Upper lobe of right lung (tissue), 1 donor: ENCODE measurements at regions not wholly inside any gene's neighbourhood (a gene's known extent, or its start where the extent isn't known, plus 50 kb on each side); places are given as distances from the start of the nearest gene placed in this dataset.

Experiments used
- ATAC-seq: fragments of 200-7000 bp; cut with Tn5 transposase; one replicate; pipeline ENCODE4 v1.9.1; 2020; ENCODE audit warnings: mild to moderate bottlenecking, moderate library complexity
- DNase-seq: peaks from one replicate; pipeline ENCODE4 v3.0.0-alpha.2; 2020
- H3K27ac ChIP-seq: fragments of 200-600 bp; one replicate; pipeline ENCODE4 v1.8.0; 2022
- H3K27me3 ChIP-seq: fragments of 200-600 bp; one replicate; pipeline ENCODE4 v1.8.0; 2022; ENCODE audit warnings: mild to moderate bottlenecking
- H3K36me3 ChIP-seq: fragments of 200-600 bp; one replicate; pipeline ENCODE4 v1.8.0; 2022
- H3K4me1 ChIP-seq: fragments of 200-600 bp; one replicate; pipeline ENCODE4 v1.8.0; 2022
- H3K4me3 ChIP-seq: fragments of 200-600 bp; one replicate; pipeline ENCODE4 v1.8.0; 2022; ENCODE audit warnings: mild to moderate bottlenecking
- H3K9me3 ChIP-seq: fragments of 200-600 bp; one replicate; pipeline ENCODE4 v1.8.0; 2022
- CTCF ChIP-seq: fragments of 200-600 bp; IDR thresholded peaks from one replicate; pipeline ENCODE4 v1.8.0; 2022; ENCODE audit warnings: antibody characterized with exemption
- intact Hi-C: fragments of 100-400 bp; cut with DNase I; formaldehyde crosslinking; loops from one replicate; pipeline ENCODE4 v1.11.0; 2022
- donor health status: DM: no; HTN: yes; CAD: no; lungs with severe emphysema.

GRCh38 chr6:6968357-6968730, 139.4 kb upstream of the RREB1 start:
- intact Hi-C loops: no loop called here
- Histone ChIP-seq H3K27ac (no peak overlapping the region), H3K4me1 (no peaks in the 10 kb centered on the region), H3K9me3 (no peaks in the 10 kb centered on the region), H3K36me3 (no peaks in the 10 kb centered on the region), H3K4me3 (no peak overlapping the region), H3K27me3 (no peaks in the 10 kb centered on the region)
- TF ChIP-seq CTCF: no peak
- ATAC-seq (no peak), DNase-seq (no peak)

GRCh38 chr6:6968731-6969552, 138.8 kb upstream of the RREB1 start:
- Histone ChIP-seq H3K4me3 (no peak overlapping the region), H3K4me1 (no peaks in the 10 kb centered on the region), H3K9me3 (no peaks in the 10 kb centered on the region), H3K27me3 (no peaks in the 10 kb centered on the region), H3K27ac (no peak overlapping the region), H3K36me3 (no peaks in the 10 kb centered on the region)
- intact Hi-C loops: no loop called here
- DNase-seq (no peak), ATAC-seq (no peak)
- TF ChIP-seq CTCF: no peak

- no peaks in the 10 kb centered on the region for H3K36me3 ChIP-seq
- no peak for TF ChIP-seq CTCF
- H3K27me3 ChIP-seq: no peaks in the 10 kb centered on the region
- no peaks in the 10 kb centered on the region for H3K9me3 ChIP-seq
- DNase-seq (peak; percentile 71), ATAC-seq (peak; percentile 73)
- no peak overlapping the region for H3K4me3 ChIP-seq
- no peaks in the 10 kb centered on the region for H3K4me1 ChIP-seq
- no peak overlapping the region for H3K27ac ChIP-seq
- intact Hi-C loops: no loop called here
Measured at GRCh38 chr6:6969761-6970223, 138.0 kb upstream of the RREB1 start.

- Histone ChIP-seq H3K27ac (no peak overlapping the region), H3K27me3 (no peaks in the 10 kb centered on the region), H3K4me3 (no peak overlapping the region), H3K36me3 (no peaks in the 10 kb centered on the region), H3K4me1 (no peaks in the 10 kb centered on the region), H3K9me3 (no peaks in the 10 kb centered on the region)
- ATAC-seq (no peak), DNase-seq (no peak)
- TF ChIP-seq CTCF: no peak
- intact Hi-C loops: no loop called here
Measured at GRCh38 chr6:6970851-6971250, 136.9 kb upstream of the RREB1 start.

- no peak for TF ChIP-seq CTCF
- no peaks in the 10 kb centered on the region for H3K9me3 ChIP-seq
- H3K27ac ChIP-seq: no peak overlapping the region
- H3K27me3 ChIP-seq: no peaks in the 10 kb centered on the region
- no peaks in the 10 kb centered on the region for H3K4me1 ChIP-seq
- no peak for DNase-seq
- intact Hi-C loops: no loop called here
- H3K4me3 ChIP-seq: no peak overlapping the region
- no peak for ATAC-seq
- no peaks in the 10 kb centered on the region for H3K36me3 ChIP-seq
Measured at GRCh38 chr6:6971369-6971768, 136.4 kb upstream of the RREB1 start.
